Smooth muscle cell of the brain vasculature (primary cell): ENCODE measurements at regions not wholly inside any gene's neighbourhood (a gene's known extent, or its start where the extent isn't known, plus 50 kb on each side); places are given as distances from the start of the nearest gene placed in this dataset.
A peak's percentile ranks its signal among the peaks of the same experiment; 100 is the strongest.

ENCODE experiments used
- DNase-seq: peaks from one replicate; pipeline ENCODE4 v3.0.0-alpha.2; 2012; ENCODE audit warnings: low read depth, low spot score

DNA sequence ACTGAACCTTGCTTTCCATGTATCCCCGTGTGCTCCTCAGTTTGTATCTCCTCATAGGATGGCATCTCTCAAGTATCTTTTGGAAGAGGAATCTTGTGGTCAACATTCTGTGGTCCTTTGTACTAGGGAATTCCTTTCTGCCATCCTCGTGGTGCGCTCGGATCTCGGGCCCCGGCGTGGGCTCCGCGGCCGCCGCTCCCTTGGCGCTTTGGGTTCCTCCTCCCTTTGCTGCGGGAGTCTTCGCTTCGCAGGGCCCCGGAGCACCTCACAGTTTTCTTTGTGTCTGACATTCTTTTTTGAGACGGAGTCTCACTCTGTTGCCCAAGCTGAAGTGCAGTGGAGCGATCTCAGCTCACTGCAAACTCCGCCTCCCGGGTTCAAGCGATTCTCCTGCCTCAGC lies 264.7 kb downstream of the IRS2 start:
- no peak for DNase-seq

GRCh38 chr13:109517517-109517916 lies 268.9 kb downstream of the IRS2 start:
- no peak for DNase-seq

GRCh38 chr13:109516186-109516585 lies 270.2 kb downstream of the IRS2 start:
- DNase-seq: no peak

DNA sequence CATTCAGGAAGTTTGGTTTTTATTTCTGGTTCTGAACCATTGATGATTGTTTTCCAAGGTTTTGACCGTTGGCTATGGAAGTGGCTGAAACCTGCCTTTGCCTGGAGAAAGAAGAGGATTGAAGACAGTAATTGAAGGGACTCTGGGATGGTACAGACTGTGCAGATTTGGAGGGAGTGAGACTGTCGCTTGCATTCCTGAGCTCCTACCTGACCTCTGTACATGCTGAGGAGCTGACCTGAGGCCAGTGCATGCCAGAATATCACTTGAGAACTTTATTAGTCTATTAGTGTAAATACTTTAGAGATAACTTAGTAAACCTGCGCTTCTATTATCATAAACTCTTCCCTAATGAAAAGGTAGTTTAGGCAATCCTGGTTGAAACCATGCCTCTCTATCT lies 276.4 kb downstream of the IRS2 start:
- no peak for DNase-seq

DNA sequence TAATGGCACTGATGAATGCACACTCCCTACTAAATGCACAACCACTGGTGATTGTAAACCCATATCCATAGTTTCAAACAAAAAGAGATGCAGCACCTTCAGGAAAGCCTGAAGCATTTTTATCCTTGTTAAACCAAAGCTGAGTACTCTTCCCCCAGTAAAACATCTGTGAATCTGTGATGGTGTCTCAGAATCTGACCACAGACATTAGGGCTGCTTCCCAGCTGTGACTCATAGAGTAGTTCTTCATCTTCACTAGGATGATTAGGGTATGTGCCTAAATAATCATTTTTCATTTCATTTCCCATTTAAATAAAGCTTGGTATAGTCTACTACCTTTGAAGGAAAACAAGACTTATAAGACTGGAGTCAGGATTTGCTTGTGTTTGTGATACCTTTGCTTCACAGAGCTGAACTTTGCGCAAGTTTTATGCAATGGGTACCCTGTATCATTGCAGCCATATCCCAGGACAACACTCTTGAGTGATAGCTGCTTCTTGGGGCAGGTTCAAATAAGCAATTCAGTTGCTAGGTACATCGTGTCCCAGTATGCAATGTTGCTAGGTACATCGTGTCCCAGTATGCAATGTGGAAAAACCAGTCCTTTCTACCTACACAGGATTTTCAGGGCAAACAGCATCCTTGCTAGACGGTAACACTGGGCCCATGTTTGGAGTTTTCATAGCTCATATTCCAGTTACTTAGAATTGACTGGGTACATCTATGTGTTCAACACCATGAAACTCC lies 277.1 kb downstream of the IRS2 start:
- DNase-seq: no peak

DNA sequence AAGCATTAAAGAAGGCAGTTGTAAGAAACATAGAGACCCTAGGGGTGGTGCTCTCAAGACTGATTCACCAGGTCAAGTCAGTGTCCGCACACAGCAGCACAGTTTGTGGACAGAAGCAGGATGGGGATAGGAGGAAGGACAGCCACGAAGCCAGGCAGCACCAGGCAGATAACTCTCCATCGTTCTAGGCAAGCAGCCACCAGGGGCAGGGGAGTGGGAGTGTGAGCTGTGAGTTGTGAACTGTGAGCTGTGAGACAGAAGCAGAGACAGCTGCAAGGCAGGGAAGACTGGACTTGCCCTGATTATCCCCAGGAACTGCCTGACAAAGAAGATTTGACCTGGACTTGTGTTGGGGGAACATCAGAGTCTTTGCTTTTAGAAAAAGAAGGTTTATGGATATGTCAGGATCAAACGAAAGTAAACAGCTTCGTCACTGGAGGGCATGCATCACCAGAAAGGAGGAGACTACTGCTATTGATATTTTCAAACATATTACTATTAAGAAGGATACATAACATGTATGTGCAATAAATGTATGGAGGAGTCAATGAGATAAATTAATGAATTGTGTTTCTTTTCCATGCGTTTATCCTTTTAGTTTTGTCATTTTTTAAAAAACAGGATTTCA lies 286.1 kb downstream of the IRS2 start:
- DNase-seq: no peak

DNA sequence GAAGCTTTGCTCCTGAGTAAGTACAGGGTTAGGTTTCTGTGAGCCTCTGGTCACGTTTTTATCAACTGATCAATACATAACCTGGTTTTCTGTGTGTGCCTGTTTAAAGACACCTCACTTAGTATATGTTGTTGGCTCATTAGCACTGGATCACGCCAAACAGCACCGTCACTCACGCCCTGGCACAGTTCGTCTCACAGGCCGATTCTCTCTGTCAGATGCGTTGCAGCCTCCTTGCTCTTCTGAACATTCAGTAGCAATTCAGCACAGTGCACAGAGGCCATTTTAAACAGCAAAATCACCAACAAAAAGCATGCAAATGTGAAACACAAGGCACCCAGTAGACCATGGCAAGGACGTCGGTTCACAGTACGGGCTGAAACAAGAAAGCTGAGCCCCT lies 288.5 kb downstream of the IRS2 start:
- DNase-seq: no peak

GRCh38 chr13:109496216-109496615 lies 290.2 kb downstream of the IRS2 start:
- no peak for DNase-seq

- no peak for DNase-seq
These were observed 291.4 kb downstream of the IRS2 start for GRCh38 chr13:109494925-109495369.

- DNase-seq: no peak
These were observed 301.1 kb downstream of the IRS2 start for GRCh38 chr13:109485136-109485794.

- DNase-seq: no peak
These were observed 303.1 kb downstream of the IRS2 start for GRCh38 chr13:109483284-109483683.

- peak; percentile 70 for DNase-seq
These were observed 305.3 kb downstream of the IRS2 start for GRCh38 chr13:109481040-109481439.

DNA sequence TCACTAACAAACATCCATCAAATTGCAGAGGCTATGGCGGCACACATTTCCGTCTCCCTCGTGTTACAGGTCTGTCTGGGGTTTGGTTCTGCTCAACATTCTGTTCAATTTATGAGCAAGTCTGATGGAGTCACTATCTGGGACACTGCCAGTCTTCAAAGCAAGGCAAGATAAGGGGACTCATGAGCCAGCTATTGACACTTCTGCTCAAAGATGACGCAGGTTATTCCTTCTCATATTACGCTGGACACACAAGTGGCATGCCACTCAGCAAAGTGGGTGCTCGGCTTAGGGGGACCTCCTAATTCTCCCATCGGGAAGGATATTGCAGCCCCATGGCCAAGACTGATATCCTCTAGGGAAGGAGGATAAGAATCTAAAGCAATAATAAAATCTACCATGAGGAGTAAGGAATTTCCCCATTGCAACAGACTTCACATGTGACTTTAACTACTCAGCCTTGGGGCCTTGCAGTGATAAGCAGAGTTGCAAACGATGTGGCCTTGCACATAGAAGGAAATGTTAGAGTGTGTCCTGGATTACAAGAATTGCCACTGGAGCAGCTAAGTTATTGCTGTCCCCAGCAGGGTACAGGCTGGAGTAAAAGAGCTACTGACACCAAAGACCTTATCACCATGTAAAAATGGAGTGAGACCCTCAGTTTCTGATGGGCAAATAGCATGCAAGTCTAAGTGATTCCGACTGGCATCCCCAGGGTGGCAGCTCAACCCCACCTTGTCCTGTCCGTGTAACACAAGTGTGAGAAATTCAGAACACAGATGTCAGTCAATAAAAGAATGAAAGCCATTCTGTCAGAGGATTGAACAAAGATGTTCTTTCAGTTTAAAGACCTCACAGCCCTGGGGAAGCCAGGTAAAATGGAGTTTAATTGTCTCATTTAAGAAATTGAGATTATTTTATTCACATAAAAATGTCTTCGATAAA lies 306.1 kb downstream of the IRS2 start:
- DNase-seq: no peak

DNA sequence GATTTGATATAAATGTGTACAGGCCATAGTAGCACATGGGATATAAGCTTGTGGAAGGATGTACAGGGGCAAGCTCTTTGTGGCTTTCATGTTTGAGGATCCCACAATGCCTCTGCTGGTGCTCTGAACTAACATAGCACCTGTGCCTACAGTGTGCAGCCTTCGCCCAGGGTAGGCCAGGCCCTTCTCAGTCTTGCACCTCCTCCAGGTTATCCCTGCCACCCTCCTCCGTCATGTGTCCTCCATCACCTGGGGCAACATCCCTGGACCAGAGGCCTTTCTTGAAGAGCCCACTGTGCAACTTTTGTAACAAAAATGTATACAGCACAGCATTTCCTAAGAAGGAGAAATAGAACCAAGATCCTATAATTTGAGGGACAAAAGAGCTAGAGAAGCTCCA lies 306.8 kb downstream of the IRS2 start:
- no peak for DNase-seq

- DNase-seq: no peak
These were observed 310.4 kb downstream of the IRS2 start for GRCh38 chr13:109476001-109476400.

DNA sequence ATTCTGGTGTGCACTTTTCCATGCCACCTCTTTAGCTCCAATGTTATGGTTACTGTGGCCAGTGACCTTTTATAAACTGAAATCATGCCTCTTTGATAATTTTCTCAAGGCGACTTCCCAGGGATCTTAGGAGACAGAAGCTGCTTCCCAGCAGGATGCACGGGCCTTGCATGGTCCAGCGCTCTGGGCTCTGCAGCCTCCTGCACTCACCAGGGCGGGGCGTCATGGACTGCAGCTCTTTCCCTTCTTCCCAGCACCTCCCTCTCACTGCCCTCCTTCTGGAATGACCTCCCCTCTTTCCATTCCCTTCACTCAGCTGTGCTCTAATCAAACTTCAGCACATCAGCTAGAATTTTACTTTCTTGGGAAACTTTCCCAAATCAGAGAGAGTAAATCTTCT lies 318.3 kb downstream of the IRS2 start:
- no peak for DNase-seq

DNA sequence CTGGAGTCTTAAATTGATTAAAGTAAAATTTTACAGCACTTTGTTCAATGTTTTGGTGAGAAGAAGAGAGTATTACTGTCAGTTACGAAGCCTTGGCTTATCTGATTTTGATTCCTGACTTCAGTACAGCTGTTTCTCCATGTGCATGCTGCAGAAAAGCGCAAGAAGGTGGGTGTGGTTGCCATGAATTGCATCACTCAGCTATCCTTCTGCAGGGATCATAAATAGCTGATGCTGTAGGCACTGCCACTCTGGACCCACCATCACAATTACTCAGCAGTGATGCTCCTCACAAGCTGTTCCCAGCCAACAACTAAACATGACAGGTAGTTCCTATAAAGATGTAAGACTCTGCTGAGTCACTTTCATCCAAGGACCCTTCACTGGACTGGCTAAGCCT lies 321.2 kb downstream of the IRS2 start:
- no peak for DNase-seq

DNA sequence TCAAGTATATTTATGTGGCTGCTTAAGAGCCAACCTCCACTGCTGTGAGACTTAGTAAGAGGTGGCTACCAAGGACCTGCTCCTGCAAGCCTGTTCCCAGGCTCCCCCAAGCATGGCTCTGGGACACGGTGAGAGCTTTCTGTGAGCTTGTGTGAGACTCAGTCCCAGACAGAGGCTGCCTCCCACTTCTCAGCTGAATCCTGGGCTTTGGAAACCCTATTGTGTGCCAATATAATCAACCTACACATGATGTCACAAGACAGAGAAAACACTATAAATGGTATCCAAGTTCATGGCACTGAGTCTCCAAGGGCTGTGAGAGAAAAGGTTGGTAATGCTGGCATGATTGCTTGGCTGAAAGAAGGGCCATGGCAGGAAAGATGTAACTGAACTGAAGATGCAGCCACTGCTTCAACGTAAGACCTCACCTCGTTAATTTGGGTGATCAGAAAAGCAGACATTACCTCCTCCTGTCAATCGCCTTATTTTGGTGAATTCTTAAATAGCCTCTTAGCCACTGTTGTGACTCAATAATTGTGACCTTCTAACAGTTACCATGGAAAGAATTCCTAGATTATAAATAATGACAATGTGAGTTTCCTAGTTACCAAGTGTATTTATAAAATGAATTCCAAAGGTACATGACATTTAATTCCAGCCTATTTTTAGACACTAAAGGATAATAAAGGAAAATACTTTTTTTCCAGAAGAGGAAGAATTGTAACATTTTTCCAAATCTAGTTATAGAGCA lies 332.0 kb downstream of the IRS2 start:
- no peak for DNase-seq

DNA sequence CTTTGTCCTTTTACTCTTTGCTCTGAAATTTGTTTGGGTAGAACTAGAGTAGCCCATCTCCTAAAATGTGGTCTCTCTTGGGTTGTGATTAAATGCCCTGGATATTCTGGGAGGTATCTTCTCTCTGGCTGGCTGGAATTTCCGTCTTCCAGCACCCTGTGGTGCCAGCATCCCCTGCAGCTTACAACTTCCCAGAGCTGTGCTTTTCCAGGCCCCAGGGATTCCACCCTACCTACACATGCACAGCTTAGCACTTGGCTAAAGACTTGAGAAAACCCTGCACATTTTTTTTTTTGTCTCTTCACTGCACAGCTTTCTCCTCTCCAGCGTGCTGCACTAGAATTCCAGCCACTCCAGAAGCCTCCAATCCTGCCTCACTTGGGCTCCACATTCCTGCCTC lies 334.7 kb downstream of the IRS2 start:
- DNase-seq: peak; percentile 21

DNA sequence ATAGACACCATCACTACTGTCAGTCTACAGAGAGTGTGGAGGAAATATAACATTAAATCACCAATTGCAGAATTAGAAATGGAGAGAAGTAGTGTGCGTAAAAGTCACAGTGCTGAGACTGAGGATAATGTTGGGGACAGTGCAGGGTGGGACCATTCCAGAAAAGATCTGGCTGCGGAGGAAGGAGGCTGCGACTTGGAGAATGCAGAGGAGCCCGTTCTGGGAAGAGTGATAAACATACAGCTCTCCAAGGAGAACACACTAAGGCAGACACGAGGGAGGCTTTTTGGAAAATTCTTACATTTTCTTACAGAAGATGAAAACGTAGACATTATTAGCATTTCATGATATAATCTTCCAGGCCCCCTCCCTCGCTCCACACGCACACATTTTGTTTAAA lies 337.8 kb downstream of the IRS2 start:
- DNase-seq: no peak

- no peak for DNase-seq
These were observed 338.7 kb downstream of the IRS2 start for GRCh38 chr13:109447667-109448066.
